ENCODE measurements at regions not wholly inside any gene's neighbourhood (a gene's known extent, or its start where the extent isn't known, plus 50 kb on each side); places are given as distances from the start of the nearest gene placed in this dataset.

DNA sequence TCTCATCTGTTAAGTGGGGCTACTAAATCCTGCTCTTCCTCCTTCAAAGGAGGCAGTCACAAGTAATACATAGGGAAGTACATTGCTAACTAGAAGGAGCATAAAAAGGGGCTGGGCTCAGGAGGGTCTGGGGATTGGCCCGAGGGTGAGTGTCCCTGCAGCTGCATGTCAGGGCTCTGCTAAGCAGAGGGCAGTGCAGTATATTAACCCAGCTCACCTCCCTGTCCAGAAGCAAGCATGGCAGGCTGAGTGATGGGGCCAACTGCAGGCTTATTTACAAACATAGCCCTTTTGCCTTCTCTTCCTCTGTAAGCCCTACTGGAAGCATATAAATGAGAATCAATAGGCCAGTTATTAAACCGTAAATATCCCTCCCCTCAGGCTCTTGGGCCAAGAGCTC, 143.2 kb upstream of the PCBD1 start:
- Mint-ChIP-seq H3K36me3 (ENCODE audit: low read depth) (no peaks in the 10 kb centered on the region), H3K9me3 (no peaks in the 10 kb centered on the region), H3K4me3 (no peak overlapping the region), H3K27ac (no peak overlapping the region), H3K4me1 (ENCODE audit: low read depth) (no peaks in the 10 kb centered on the region), H3K27me3 (peaks cover 3% of the 10 kb centered on the region)
- intact Hi-C loops (cut with micrococcal nuclease), result no loop called here

- H3K4me3 Mint-ChIP-seq, result no peak overlapping the region
- no peaks in the 10 kb centered on the region for H3K4me1 Mint-ChIP-seq (ENCODE audit: low read depth)
- no peaks in the 10 kb centered on the region for H3K9me3 Mint-ChIP-seq
- no peaks in the 10 kb centered on the region for H3K36me3 Mint-ChIP-seq (ENCODE audit: low read depth)
- H3K27me3 Mint-ChIP-seq, result peaks cover 3% of the 10 kb centered on the region
- intact Hi-C loops (cut with micrococcal nuclease), result no loop called here
- no peak overlapping the region for H3K27ac Mint-ChIP-seq
Observed at GRCh38 chr10:71032887-71033286, 144.5 kb upstream of the PCBD1 start.

DNA sequence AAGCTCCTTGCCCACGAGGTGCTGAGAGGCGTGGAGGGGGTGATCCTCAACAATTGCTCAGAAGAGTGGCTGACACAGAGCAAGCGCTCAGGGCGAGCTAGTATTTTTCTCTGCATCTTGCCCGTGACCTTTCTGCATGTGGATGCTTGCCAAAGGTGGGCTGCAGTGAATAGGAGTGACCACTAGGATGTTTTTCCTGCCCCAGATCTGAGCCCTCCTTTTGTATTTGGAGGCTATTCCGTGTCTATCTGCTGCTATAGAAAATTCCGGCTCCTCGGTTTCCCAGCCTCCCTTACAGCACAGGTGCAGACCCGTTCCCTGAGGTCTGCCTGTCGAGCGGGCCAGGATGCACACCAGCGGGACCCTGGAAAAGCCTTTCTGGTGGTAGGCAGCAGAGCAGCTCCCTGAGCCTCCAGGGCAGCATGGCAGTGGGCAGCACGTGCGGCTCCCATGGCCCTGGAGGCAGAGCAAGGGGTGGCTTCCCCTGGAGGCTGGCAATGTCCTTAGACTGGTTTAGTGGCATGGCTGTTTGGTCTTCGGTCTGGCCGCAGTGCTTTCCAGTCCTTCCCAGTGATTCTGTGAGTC, 145.1 kb upstream of the PCBD1 start:
- peaks cover 3% of the 10 kb centered on the region for H3K27me3 Mint-ChIP-seq
- no peaks in the 10 kb centered on the region for H3K4me1 Mint-ChIP-seq (ENCODE audit: low read depth)
- no peaks in the 10 kb centered on the region for H3K36me3 Mint-ChIP-seq (ENCODE audit: low read depth)
- intact Hi-C loops (cut with micrococcal nuclease), result no loop called here
- H3K9me3 Mint-ChIP-seq, result no peaks in the 10 kb centered on the region
- no peak overlapping the region for H3K4me3 Mint-ChIP-seq
- H3K27ac Mint-ChIP-seq, result no peak overlapping the region

DNA sequence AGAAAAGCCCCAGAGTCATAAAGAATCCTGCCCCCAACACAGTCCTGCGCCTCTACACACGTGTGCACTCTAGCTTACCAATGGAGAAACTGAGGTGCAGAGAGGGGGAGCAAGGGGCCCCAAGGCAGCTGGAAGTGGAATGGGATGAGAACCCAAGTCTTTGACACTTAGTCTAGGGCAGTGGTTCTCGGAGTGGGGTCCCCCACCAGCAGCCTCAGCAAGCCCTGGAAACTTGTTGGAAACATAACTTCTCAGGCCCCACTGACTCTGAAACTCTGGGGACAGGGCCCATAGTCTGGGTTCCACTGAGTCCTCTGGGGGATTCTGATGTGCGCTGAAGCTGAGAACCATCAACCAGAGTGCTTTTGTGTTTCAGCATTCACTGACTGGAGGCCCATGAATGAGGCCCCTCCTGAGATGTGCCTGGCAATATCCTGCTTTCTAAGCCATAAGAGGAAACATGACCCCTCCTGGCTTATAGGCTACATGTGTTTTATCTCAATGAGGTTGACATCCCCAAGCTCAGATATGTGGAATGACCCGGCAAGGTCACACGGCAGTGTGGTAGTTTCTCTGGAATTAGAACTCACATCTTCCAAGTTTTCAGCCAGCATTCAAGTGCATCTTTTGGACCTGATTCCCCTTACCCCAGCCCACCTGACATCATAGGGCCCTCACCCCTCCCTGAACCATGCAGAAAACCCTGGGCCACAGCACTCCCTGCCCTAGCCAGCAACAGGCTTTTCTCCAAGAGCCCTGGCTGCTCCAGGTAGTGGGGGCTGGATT, 147.3 kb upstream of the PCBD1 start:
- no peak overlapping the region for H3K4me3 Mint-ChIP-seq
- no peaks in the 10 kb centered on the region for H3K36me3 Mint-ChIP-seq (ENCODE audit: low read depth)
- H3K9me3 Mint-ChIP-seq, result no peaks in the 10 kb centered on the region
- intact Hi-C loops (cut with micrococcal nuclease), result no loop called here
- H3K27me3 Mint-ChIP-seq, result peaks cover 3% of the 10 kb centered on the region
- no peak overlapping the region for H3K27ac Mint-ChIP-seq
- no peaks in the 10 kb centered on the region for H3K4me1 Mint-ChIP-seq (ENCODE audit: low read depth)

DNA sequence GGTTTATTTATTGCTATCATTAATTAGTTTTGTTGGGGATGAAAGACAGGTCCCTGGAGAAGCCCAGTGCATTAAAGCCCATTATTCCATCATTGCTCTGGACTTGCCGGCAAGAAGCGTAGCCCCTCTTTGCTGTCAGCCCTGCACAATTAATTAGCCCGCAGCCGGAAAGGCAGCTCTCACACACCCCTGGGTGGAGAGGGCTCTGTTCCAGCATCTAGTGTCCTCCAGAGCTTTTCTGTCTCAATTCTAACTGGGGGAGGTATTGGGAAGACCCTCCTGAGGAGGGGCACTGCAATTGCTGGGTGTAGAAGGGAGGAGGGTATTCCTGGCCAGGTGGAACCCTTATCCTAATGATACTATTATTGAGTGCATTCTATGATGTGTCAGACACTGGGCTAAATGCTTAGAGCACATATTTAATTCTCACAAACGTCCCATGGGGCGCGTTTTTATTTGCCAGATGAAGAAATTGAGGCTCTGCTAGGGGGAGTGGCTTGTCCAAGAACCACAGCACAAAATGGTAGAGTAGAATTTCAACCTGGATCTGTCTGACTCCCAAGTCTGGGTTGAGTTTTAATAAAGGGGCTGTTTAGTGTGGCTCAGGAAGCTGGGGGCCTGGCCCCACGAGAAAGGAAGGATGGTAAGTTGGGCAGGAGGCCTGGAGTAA, 148.1 kb upstream of the PCBD1 start:
- no peaks in the 10 kb centered on the region for H3K4me1 Mint-ChIP-seq (ENCODE audit: low read depth)
- H3K4me3 Mint-ChIP-seq, result no peak overlapping the region
- H3K9me3 Mint-ChIP-seq, result no peaks in the 10 kb centered on the region
- H3K36me3 Mint-ChIP-seq (ENCODE audit: low read depth), result no peaks in the 10 kb centered on the region
- H3K27me3 Mint-ChIP-seq, result peaks cover 3% of the 10 kb centered on the region
- intact Hi-C loops (cut with micrococcal nuclease), result no loop called here
- no peak overlapping the region for H3K27ac Mint-ChIP-seq

GRCh38 chr10:71038091-71038633, 149.8 kb upstream of the PCBD1 start:
- Mint-ChIP-seq H3K4me3 (no peak overlapping the region), H3K4me1 (ENCODE audit: low read depth) (no peaks in the 10 kb centered on the region), H3K27ac (no peak overlapping the region), H3K36me3 (ENCODE audit: low read depth) (no peaks in the 10 kb centered on the region), H3K27me3 (no peaks in the 10 kb centered on the region), H3K9me3 (no peaks in the 10 kb centered on the region)
- intact Hi-C loops (cut with micrococcal nuclease), result no loop called here

- no peaks in the 10 kb centered on the region for H3K36me3 Mint-ChIP-seq (ENCODE audit: low read depth)
- no peak overlapping the region for H3K27ac Mint-ChIP-seq
- H3K4me1 Mint-ChIP-seq (ENCODE audit: low read depth), result no peaks in the 10 kb centered on the region
- intact Hi-C loops (cut with micrococcal nuclease), result no loop called here
- H3K9me3 Mint-ChIP-seq, result no peaks in the 10 kb centered on the region
- H3K27me3 Mint-ChIP-seq, result no peaks in the 10 kb centered on the region
- H3K4me3 Mint-ChIP-seq, result no peak overlapping the region
Observed at GRCh38 chr10:71038921-71039320, 150.6 kb upstream of the PCBD1 start.

DNA sequence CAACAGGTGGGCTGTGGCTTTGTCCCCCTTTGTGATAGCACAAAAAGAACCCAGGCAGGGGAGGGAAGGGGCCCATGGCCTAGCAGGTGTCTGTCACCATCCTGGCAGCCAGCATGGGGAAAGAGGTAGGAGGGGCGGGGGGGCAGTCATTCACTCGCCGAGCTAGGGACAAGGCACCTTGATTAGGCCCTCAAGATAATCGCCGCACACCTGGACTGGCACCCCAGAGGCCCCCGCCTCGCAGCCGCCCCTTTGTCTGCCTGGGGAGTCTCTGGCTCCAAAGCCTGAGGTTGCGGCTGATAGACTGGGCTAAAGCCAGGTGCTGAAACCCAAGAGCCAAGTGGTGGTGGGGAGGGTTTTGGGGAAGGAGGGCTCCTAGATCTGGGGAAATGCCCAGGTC, 151.2 kb upstream of the PCBD1 start:
- H3K36me3 Mint-ChIP-seq (ENCODE audit: low read depth), result no peaks in the 10 kb centered on the region
- intact Hi-C loops (cut with micrococcal nuclease), result no loop called here
- no peak overlapping the region for H3K4me3 Mint-ChIP-seq
- no peaks in the 10 kb centered on the region for H3K9me3 Mint-ChIP-seq
- H3K4me1 Mint-ChIP-seq (ENCODE audit: low read depth), result no peaks in the 10 kb centered on the region
- H3K27me3 Mint-ChIP-seq, result no peaks in the 10 kb centered on the region
- no peak overlapping the region for H3K27ac Mint-ChIP-seq

GRCh38 chr10:71040343-71040742, 152.0 kb upstream of the PCBD1 start:
- no peak overlapping the region for H3K27ac Mint-ChIP-seq
- H3K4me3 Mint-ChIP-seq, result no peak overlapping the region

DNA sequence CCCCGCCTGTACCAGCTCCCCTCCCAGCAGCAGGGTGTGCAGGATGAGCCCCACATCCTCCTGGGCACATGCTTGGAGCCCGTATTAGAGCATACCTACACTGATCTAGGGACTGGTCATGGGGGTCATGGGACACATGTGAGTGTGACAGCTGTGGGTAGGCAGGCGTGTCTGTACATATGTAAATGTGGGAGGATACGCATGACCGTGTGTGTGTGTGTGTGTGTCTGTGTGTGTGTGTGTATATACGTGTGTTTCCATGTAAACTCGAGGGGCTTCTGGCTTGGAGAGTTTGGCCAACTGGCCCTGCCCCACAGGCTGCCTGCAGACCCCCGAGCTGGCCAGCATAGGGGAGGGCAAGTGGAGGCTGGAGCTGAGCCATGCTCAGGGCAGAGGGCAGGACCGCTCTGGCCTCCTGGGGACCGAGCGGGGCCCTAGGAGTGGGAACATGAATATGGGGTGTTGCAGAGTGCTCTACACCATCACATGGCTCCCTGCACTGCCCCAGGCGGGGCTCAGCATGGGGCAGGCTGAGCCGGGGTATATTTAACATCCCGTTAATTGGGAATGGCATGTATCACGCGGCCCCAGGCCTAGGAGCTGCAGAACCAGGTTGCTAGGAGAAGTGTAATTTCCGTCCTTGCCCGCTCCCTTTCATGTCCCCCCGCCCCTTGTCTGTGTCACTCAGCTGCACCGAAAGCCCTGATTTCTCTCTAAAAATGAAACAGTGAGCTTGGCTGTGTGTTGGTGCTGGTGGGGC, 152.7 kb upstream of the PCBD1 start:
- H3K4me1 Mint-ChIP-seq (ENCODE audit: low read depth), result peaks cover 10% of the 10 kb centered on the region
- intact Hi-C loops (cut with micrococcal nuclease), result no loop called here
- H3K27ac Mint-ChIP-seq, result no peak overlapping the region
- no peak overlapping the region for H3K4me3 Mint-ChIP-seq
- no peaks in the 10 kb centered on the region for H3K9me3 Mint-ChIP-seq
- H3K36me3 Mint-ChIP-seq (ENCODE audit: low read depth), result no peaks in the 10 kb centered on the region
- H3K27me3 Mint-ChIP-seq, result no peaks in the 10 kb centered on the region

More at GRCh38 chr10:71040343-71040742, 152.0 kb upstream of the PCBD1 start:
- Mint-ChIP-seq H3K4me1 (ENCODE audit: low read depth) (peaks cover 5% of the 10 kb centered on the region), H3K27me3 (no peaks in the 10 kb centered on the region), H3K9me3 (no peaks in the 10 kb centered on the region), H3K36me3 (ENCODE audit: low read depth) (no peaks in the 10 kb centered on the region)
- intact Hi-C loops (cut with micrococcal nuclease), result no loop called here

DNA sequence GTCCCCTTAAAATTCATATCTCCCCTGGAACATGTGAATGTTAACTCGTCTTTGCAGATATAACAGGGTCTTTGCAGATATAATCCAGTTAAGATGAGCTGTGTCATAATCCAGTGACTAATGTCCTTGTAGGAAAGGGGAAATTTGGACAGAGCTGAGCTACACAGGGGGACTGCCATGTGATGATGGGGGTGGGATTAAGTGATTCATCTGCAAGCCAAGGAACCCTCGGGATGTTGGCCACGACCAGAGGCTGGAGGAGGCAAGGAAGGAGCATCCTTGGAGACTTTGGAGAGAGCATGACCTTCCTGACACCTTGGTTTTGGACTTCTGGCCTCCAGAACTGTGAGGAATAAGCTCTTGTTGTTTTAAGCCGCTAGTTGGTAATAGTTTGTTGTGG, 153.9 kb upstream of the PCBD1 start:
- intact Hi-C loops (cut with micrococcal nuclease), result no loop called here
- Mint-ChIP-seq H3K9me3 (no peaks in the 10 kb centered on the region), H3K4me3 (no peak overlapping the region), H3K4me1 (ENCODE audit: low read depth) (peaks cover 17% of the 10 kb centered on the region), H3K36me3 (ENCODE audit: low read depth) (no peaks in the 10 kb centered on the region), H3K27me3 (peaks cover 1% of the 10 kb centered on the region), H3K27ac (no peak overlapping the region)

GRCh38 chr10:71042699-71043098, 154.3 kb upstream of the PCBD1 start:
- Mint-ChIP-seq H3K9me3 (no peaks in the 10 kb centered on the region), H3K4me1 (ENCODE audit: low read depth) (peaks cover 17% of the 10 kb centered on the region), H3K4me3 (no peak overlapping the region), H3K36me3 (ENCODE audit: low read depth) (no peaks in the 10 kb centered on the region), H3K27ac (no peak overlapping the region), H3K27me3 (peaks cover 1% of the 10 kb centered on the region)
- intact Hi-C loops (cut with micrococcal nuclease), result no loop called here

GRCh38 chr10:71043858-71044257, 155.5 kb upstream of the PCBD1 start:
- Mint-ChIP-seq H3K27ac (no peak overlapping the region), H3K27me3 (peaks cover 1% of the 10 kb centered on the region), H3K9me3 (no peaks in the 10 kb centered on the region), H3K4me1 (ENCODE audit: low read depth) (peaks cover 17% of the 10 kb centered on the region), H3K4me3 (no peak overlapping the region), H3K36me3 (ENCODE audit: low read depth) (no peaks in the 10 kb centered on the region)
- intact Hi-C loops (cut with micrococcal nuclease), result no loop called here

GRCh38 chr10:71044720-71045119, 156.4 kb upstream of the PCBD1 start:
- peaks cover 1% of the 10 kb centered on the region for H3K27me3 Mint-ChIP-seq
- peaks cover 17% of the 10 kb centered on the region for H3K4me1 Mint-ChIP-seq (ENCODE audit: low read depth)
- no peak overlapping the region for H3K27ac Mint-ChIP-seq
- intact Hi-C loops (cut with micrococcal nuclease), result no loop called here
- no peak overlapping the region for H3K4me3 Mint-ChIP-seq
- H3K9me3 Mint-ChIP-seq, result no peaks in the 10 kb centered on the region
- H3K36me3 Mint-ChIP-seq (ENCODE audit: low read depth), result no peaks in the 10 kb centered on the region

All from dendritic cell treated with granulocyte-macrophage colony-stimulating factor and Interleukin-4, amounts not matched to agents 40 ng/mL and 50 ng/mL, for 4 days (primary cell).